GM18861 (cell line): ENCODE measurements at regions not wholly inside any gene's neighbourhood (a gene's known extent, or its start where the extent isn't known, plus 50 kb on each side); places are given as distances from the start of the nearest gene placed in this dataset.
"Not testable (repeated sequence)": the region's sequence is repeated elsewhere in the genome, so short reads cannot be mapped to it uniquely, and the experiment has no call there.

Experiments used
- ATAC-seq: cut with Tn5 transposase; IDR thresholded peaks from one replicate; pipeline ENCODE4 v1.9.1; 2021; ENCODE audit not compliant: unreplicated experiment

GRCh38 chr18:41639218-41639617, 315.8 kb upstream of the PIK3C3 start:
- no peak for ATAC-seq

DNA sequence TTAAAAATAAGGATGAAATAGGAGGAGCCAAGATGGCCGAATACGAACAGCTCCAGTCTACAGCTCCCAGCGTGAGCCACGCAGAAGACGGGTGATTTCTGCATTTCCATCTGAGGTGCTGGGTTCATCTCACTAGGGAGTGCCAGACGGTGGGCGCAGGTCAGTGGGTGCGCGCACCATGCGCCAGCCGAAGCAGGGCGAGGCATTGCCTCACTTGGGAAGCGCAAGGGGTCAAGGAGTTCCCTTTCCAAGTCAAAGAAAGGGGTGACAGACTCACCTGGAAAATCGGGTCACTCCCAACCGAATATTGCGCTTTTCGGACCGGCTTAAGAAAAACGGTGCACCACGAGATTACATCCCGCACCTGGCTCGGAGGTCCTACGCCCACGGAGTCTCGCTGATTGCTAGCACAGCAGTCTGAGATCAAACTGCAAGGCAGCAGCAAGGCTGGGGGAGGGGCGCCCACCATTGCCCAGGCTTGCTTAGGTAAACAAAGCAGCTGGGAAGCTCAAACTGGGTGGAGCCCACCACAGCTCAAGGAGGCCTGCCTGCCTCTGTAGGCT, 323.2 kb upstream of the PIK3C3 start:
- ATAC-seq, result not testable (repeated sequence)

DNA sequence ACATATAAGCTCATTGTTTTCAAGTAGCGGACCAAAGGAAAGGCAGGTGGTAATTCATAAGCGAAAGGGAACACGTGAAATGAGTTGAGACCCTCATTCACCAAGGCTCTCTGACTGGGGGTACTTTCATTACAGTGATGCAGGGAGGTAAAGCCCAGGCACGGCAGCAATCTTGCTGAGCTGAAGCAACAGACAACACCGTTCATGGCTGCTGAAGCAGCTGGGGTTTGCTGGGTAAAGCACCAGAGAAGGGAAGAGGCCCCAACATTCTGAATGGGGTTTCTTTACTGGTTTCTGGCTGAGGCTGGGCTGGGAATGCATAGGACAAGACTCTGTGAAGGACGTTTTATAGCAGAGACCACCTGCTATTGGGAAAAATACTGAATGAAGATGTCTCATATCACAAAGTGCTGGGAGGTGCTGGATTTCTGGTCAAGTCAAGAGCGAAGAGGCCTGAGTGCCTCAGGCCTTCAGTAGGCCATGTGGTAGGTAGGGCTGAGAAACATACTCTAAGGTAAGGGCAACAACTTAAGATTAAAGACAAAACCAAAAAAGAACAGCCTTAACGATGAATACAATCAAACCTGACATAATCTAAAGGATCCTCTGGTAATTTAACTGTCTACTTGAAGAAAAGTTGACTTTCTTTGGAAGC, 324.7 kb upstream of the PIK3C3 start:
- no peak for ATAC-seq

DNA sequence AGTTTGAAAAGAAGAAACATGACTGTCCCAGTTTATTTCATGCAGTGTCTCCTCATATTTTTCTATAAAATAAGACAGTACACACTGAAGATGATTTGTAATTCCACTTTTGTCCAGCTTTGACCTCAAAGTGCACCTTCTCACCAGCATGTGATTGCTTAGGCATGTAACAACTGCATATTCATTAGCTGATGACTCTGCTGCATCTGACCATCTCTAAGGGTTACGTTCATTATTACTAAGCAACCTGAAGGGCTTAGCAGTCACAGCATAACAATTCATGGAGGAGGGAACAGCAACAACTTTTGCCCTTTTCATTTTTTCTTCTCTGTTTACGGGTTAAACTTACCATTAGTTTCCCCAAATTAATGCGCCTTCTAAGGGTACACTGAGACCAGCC, 330.6 kb upstream of the PIK3C3 start:
- no peak for ATAC-seq

- no peak for ATAC-seq
Measured at GRCh38 chr18:41621177-41621576, 333.9 kb upstream of the PIK3C3 start.

- no peak for ATAC-seq
Measured at GRCh38 chr18:41618147-41618546, 336.9 kb upstream of the PIK3C3 start.

DNA sequence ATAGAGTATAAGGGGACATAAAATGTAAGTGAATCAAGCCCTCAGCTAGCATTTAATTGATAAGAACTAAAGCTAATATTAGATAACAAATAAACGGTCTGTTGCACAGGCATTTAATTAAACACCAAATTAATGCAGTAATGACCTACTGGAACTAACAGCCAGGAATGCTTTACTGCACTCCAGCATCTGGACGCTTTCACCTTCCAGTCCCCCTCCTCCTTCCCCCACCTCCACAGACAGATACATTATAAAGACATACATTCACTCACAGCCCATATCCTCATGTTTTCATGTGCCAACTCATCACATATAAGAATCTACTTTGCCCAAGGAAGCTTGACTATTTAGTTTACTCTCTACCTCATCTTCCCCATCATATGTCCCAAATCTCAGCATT, 337.4 kb upstream of the PIK3C3 start:
- ATAC-seq, result no peak

GRCh38 chr18:41613003-41613609, 341.9 kb upstream of the PIK3C3 start:
- ATAC-seq, result no peak

- ATAC-seq, result no peak
Measured at GRCh38 chr18:41604964-41605363, 350.1 kb upstream of the PIK3C3 start.

- no peak for ATAC-seq
Measured at GRCh38 chr18:41602034-41602433, 353.0 kb upstream of the PIK3C3 start.

DNA sequence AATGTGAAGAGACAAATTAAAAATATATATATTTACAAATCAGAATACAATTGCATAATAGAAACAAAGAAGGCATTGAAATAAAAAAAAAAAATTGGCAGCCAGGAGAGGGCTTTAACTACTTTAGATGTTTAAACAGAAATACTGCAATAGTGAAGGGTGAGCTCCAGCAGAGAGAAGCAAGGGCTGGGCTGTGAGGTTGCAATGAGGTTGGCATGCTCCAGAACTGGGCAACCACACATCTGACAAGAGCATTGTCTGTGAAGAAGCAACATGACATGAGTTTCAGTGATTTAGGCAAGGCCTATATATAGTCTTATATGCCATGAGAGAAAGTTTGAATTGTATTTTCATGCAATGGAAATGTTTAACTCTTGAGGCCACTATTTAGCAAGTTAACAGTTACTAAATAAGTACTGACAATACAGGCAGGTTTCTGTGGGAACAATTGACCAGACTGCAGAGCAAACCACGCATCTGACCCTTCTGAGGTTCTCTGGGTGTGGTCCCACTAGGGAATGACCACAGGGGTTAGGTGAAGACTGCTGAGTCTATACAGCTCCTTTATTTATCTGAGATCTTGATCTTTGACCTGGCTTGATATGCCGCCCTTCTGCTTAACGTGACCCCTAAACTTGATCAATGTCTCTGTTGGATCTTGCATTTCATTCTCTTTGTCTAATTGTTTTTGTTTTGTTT, 354.2 kb upstream of the PIK3C3 start:
- ATAC-seq, result no peak

DNA sequence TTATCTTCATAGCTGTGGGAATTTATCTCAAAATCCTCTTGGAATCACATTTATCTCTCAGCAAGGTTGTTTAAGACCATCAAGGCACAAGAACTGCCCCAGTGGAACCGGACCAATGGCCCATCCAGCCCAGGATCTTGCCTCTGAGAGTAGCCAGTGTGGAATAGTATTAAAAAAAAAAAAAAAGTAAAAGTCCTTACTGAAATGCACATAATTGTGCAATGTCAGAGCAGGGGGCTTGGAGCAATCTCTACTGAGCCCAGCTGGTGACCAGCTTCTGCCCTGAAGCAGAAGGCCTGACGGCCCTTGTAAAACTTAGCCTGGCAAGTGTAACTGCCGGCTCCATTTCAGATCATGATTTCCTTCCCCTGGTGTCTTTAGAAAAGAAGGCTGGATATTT, 355.6 kb upstream of the PIK3C3 start:
- no peak for ATAC-seq

- ATAC-seq, result no peak
Measured at GRCh38 chr18:41594582-41594981, 360.5 kb upstream of the PIK3C3 start.

- ATAC-seq, result no peak
Measured at GRCh38 chr18:41593171-41593675, 361.8 kb upstream of the PIK3C3 start.

GRCh38 chr18:41587976-41588375, 367.1 kb upstream of the PIK3C3 start:
- ATAC-seq, result no peak

- no peak for ATAC-seq
Measured at GRCh38 chr18:41585512-41585911, 369.5 kb upstream of the PIK3C3 start.

- ATAC-seq, result no peak
Measured at GRCh38 chr18:41579185-41579584, 375.8 kb upstream of the PIK3C3 start.

DNA sequence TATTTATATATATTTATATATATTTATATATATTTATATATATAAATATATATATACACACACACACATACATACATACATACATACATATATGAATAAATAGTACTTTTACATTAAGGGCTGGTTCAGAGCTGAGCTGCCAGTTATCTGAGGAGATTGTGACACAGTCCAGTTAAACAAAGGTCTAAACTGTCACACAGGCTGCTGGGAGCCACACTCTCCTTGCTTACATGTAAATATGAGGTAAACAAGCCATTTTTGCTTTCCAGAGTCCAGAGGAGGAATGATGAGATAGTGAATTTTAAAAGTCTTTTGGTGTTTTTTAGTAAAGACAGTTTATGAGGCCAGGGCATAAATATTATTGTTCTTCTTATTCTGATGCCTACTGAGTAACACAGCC, 377.5 kb upstream of the PIK3C3 start:
- ATAC-seq, result no peak

- no peak for ATAC-seq
Measured at GRCh38 chr18:41576643-41577042, 378.4 kb upstream of the PIK3C3 start.

- no peak for ATAC-seq
Measured at GRCh38 chr18:41569867-41570266, 385.2 kb upstream of the PIK3C3 start.

- no peak for ATAC-seq
Measured at GRCh38 chr18:41561961-41562360, 393.1 kb upstream of the PIK3C3 start.

- ATAC-seq, result no peak
Measured at GRCh38 chr18:41558715-41559114, 396.3 kb upstream of the PIK3C3 start.
